HG02642 (cell line): ENCODE measurements at regions not wholly inside any gene's neighbourhood (a gene's known extent, or its start where the extent isn't known, plus 50 kb on each side); places are given as distances from the start of the nearest gene placed in this dataset.

Experiments used
- ATAC-seq: cut with Tn5 transposase; IDR thresholded peaks from one replicate; pipeline ENCODE4 v1.9.1; 2021; ENCODE audit warnings: mild to moderate bottlenecking; ENCODE audit not compliant: unreplicated experiment, poor library complexity

DNA sequence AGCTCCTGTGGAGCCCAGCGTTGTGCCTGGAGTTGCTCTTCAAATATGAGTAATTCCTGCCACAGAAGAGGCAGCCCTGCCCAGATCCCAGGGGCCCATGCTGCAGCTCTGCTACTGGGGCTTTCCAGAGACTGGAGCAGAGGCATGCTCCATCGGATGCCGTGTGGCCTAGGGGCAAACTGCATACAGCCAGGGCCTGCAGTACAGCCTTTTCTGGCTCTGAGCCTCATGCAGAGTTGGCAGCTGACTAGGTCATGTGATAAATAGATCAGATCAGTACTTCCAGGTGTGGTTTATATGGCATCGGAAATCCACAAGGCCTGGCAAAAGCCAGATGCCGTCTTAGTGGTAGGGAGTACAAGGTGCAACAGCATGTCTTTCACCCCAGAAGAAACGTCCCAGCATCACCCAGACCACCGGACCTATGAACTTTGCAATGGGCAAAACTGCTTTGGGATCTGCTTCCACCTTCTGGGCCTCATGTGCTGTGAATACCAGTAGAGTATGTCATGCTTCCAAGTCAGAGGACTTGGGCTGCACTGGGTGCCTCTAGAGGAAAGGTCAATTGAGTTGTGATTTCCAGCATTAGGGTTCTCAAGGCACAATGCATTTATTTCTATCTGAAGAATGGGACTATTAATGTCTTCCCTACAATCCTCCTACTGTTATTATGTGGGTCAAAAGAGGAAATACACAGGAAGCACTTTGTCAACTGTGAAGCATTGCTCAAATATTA lies 250.7 kb upstream of the ZNF32 start:
- no peak for ATAC-seq

DNA sequence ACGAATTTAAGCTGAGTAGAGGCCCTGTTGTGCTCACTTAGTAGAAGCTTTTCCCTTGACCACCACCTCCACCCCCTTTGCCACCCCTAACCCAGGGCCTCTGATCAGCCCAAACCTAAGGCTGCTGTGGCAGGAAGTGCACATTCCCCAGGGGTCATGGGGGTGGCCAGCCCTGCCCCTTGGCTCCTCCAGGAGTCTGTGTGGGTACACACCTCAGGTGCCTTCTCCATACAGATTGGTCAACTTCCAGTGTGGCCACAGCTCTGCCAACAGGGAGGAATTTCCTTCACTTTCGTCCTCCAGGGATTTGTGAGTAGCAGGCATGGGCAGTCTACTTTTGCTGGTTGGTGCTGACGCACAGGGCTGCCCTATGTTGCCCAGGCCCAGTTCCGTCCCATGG lies 249.9 kb upstream of the ZNF32 start:
- ATAC-seq = no peak

DNA sequence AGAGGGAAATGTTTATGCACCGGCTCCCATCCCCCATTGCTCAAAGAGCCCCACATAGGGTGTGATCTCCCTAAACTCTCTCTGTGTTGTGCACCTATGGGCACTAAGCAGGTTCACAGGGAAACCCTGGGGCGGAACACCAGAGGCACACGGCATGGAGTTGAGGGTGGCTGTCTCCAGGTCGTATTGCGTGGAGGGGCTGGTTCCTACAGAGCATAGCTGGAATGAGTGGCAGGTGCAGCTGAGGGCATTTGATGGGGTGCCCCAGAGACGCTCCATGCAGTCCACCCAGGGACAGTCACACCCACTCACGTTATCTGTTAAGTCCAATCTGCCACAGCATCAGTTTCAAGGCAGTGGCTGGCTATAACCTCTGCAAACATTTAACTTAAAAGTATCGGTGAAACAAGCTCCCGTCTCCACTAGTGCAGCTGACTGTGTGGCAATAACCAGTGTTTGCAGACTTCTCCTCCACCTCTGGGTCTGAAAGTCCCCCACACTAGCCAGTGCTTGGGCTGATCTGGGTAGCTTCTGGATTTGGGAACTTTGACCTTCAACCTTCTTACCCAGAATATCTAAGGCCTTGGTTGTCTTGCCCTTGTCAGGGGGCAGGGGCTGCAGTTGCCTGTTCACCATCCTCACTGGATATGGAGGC lies 249.2 kb upstream of the ZNF32 start:
- ATAC-seq = no peak

DNA sequence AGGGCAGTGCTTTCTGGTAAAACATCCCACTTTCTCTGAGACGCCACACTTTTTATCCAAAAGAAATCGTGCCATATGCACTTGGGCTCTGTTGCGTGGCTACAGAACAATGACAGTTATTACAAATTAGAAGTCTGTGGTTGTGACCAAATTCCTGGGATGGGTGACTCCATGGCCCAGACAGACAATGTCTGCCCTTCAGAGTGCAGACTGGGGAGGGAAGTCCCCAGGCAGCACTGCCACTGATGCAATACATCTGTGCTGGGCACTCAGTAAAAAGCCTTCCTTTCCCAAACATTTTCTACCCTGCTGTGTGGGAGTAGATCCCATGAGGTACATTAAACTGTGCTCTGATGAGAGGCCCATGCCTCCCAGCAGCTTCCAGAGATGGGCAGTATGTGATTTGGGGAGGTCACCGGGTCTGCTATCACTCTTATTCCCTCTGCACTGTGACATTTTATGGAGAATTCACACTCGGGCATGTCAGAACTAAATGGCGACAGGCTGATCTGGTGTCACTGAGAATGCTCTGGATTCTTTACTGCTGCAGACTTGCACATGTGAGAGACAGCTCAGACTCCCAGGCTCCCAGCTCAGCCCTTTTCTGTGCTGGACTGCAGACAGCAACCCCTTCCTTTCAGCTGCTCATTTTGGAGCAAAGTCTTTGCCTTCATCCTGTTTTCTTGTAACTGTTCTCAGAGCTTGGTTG lies 243.5 kb upstream of the ZNF32 start:
- ATAC-seq = no peak

DNA sequence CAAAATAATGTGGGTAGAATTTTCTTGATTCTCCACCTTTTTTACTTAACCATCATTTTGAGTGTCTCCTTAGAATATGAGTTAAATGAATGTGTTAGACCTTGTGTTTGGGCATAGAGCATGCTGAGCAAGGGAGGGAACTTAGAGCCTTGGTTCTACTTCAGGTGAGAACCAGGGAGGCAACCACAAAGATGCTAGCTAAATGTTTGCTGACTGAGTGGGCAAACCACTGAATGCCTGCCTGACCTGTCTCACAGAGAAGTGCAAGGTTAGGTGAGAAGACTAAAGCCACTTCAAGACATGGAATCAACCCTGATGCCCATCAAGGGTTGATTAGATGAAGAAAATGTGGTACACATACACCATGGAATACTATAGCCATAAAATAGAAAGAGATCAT lies 242.6 kb upstream of the ZNF32 start:
- no peak for ATAC-seq

- no peak for ATAC-seq
Observed at GRCh38 chr10:43890124-43890523, 241.4 kb upstream of the ZNF32 start.

GRCh38 chr10:43888586-43888985 lies 239.9 kb upstream of the ZNF32 start:
- no peak for ATAC-seq

GRCh38 chr10:43885842-43886241 lies 237.2 kb upstream of the ZNF32 start:
- ATAC-seq = no peak

- ATAC-seq = no peak
Observed at GRCh38 chr10:43885252-43885651, 236.6 kb upstream of the ZNF32 start.

DNA sequence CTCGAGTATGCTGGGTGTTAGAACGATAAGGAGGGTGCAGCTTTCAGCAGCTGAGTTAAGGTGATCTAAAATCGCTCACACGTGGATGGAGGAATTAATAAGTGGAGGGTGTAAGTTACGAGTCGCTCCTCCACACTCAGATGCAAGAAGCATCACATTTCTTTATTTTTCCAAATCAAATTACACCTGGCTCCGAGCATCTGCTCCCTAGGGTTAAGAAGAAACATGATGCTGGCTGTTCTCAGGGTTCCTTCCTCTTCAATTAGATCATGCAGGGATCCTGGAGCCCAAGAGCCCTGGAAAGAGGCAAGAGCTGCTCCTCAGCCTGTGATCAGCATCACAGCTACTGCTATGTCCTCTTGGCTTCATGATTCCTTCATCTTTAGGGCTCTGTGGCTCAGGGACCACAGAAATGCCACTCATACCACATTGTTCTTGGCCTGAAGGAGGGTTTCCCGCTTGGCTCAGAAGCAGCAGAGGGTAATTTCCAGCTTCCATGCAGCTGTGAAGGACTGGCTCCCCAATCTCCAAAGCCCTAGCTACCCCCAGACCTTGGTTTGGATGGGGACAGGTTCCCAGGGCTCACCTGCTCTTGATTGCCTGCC lies 235.9 kb upstream of the ZNF32 start:
- ATAC-seq = no peak

DNA sequence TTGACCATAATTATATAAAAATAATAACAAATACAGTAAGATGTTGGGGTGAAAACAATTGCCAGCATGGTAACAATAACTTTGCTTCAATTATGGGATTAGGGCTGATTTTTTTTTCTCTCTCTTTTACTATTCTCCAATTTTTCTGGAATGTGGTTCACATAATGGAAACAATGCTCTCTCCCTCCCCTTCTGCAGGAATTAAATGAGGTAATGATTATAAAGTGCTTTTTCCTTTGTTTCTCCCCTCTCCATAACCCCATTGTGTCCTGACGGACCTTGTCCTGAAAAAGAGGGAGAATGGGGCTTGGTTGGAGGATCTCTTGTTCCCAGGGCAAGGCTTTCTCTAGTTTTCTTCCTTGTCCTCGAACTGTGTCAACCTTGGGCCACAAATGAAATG lies 234.0 kb upstream of the ZNF32 start:
- ATAC-seq = no peak

- no peak for ATAC-seq
Observed at GRCh38 chr10:43881657-43882056, 233.0 kb upstream of the ZNF32 start.

DNA sequence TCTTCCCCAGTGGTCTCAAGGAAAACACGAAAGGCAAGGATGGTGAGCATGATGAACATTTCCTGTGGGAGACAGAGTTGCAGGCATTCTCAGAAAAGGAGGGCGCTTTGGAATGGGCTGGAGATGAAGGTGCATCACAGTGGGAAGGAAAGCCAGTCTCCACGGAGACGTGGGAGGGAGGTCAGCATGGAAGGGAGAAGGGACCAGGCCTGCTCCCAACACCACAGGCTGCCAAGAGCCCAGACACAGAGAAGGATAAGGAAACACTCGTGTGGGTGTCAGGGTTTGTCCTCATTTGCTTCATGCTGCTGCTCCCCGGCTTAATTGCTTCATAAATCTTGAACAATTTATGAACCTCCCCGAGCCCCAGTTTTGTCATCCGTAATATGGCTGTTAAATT lies 231.5 kb upstream of the ZNF32 start:
- no peak for ATAC-seq

DNA sequence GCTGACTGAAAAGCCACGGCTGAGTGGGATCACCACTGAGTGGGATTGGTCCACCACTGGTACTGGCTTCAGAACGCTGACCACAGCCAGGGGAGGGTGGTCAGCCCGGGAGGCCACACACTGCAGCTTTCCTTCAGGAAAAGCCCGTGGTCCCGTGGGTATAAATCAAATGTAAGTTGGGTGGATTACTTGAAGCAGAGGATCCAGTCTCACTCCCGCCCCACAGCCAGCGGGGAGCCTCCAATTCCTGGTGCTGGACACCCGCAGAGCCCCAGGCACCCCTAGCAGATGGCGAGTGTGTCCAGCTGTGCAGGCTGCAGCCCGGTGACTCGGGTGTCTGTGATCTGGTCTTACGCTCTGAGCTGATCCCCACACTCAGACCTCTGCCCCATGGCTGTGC lies 231.1 kb upstream of the ZNF32 start:
- ATAC-seq = no peak

DNA sequence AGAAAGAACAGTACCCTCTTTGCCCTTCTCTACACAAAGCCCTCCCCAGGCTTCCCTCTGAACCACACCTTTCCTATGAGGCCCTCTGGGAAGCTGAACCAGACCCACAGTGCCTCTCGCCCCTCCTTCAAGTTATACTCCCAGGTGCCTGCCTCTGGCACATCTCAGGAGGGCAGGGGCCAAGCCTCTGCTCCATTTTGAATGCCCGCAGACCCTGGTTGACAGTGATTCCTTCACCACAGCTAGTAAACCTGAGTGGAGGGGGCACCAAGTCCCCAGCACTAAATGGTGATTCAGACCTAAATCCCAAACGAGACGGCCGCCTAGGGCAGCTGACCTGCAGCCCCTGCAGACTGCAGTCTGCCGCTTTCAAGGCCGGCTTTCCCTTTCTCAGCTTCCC lies 230.5 kb upstream of the ZNF32 start:
- ATAC-seq = no peak

- no peak for ATAC-seq
Observed at GRCh38 chr10:43878386-43878785, 229.7 kb upstream of the ZNF32 start.

DNA sequence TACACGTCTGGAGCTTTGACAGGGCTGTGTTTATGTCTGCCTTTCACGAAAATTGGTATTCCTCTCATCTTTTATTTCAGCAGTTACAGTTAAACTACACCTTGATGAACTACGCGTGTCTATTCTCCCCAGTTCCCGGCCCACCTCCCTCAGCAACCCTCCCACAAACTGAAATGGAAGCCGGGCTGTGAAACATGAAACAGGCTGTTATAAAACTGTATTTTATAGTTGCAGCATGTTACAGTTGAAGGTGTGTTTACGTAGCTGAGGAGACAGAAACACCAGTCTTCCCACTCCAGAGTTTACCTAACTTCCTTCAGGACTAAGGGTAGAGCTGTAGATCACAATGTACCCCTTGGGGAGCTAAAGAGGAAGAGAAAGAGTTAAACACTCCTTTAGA lies 228.3 kb upstream of the ZNF32 start:
- no peak for ATAC-seq

- ATAC-seq = no peak
Observed at GRCh38 chr10:43874984-43875383, 226.3 kb upstream of the ZNF32 start.

DNA sequence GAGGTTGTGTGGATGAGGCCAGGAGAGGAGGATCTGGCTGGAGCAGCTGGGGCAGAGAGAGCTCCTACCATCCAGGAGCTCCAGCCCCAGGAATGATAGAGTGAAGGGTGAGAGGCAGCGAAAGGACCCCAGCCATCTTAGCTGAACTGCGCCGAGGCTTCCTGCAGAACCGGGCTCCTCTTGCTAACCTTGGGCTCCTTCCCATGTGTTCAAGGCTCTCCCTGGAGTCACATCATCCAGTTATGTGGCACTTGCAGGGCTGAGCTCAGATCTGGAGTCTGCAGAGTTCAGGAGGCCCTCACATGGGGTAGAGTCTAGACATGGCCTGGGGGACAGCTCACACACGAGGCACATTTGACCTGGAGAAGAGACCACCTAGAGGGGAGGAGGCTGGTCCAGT lies 225.0 kb upstream of the ZNF32 start:
- no peak for ATAC-seq

GRCh38 chr10:43872644-43873043 lies 224.0 kb upstream of the ZNF32 start:
- no peak for ATAC-seq

DNA sequence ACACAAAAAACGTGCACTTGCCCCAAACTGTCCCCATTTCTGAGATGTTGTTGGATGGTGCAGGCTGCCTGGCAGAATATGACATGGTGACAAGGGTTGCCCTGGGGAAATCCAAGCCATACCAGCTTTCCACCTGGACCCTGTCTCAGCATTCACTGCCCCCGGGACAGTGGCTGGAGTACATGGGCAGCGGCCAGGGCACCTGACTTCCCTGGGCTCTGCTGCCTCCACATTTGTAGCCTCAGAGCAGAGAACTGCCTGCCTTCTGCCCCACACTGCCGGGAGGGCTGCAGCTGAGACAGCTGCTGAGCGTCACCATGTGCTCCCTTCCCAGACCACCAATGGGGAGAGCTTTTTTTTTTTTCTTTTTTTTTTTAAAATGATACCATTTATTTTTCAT lies 222.9 kb upstream of the ZNF32 start:
- no peak for ATAC-seq
